Neural progenitor cell (in vitro differentiated cells): ENCODE measurements at regions not wholly inside any gene's neighbourhood (a gene's known extent, or its start where the extent isn't known, plus 50 kb on each side); places are given as distances from the start of the nearest gene placed in this dataset.

Experiments
- DNase-seq: peaks from one replicate; pipeline ENCODE4 v3.0.0-alpha.2; 2016; ENCODE audit warnings: low spot score
- H2AFZ ChIP-seq: fragments of 200-600 bp; sonication (generic); replicated peaks from 2 replicates; pipeline ENCODE4 v1.6.1; 2016; ENCODE audit warnings: antibody characterized with exemption
- H3F3A ChIP-seq: fragments of 200-600 bp; sonication (generic); 2 replicates; pipeline ENCODE4 v1.6.1; 2016; ENCODE audit warnings: antibody characterized with exemption, low read depth
- H3K27ac ChIP-seq: fragments of 200-600 bp; sonication (generic); 2 replicates; pipeline ENCODE4 v1.5.1; 2016; ENCODE audit warnings: mild to moderate bottlenecking
- H3K27me3 ChIP-seq: fragments of 200-600 bp; sonication (generic); 2 replicates; pipeline ENCODE4 v1.6.1; 2016; ENCODE audit warnings: mild to moderate bottlenecking, moderate library complexity
- H3K36me3 ChIP-seq: fragments of 200-600 bp; sonication (generic); 2 replicates; pipeline ENCODE4 v1.5.1; 2016
- H3K4me1 ChIP-seq: fragments of 200-600 bp; sonication (generic); 2 replicates; pipeline ENCODE4 v1.6.1; 2016; ENCODE audit warnings: mixed run types
- H3K4me2 ChIP-seq: fragments of 200-600 bp; sonication (generic); 2 replicates; pipeline ENCODE4 v1.6.1; 2016
- H3K4me3 ChIP-seq: fragments of 200-600 bp; sonication (generic); 2 replicates; pipeline ENCODE4 v1.5.1; 2016
- H3K79me2 ChIP-seq: fragments of 200-600 bp; sonication (generic); 2 replicates; pipeline ENCODE4 v1.6.1; 2016; ENCODE audit warnings: low read depth
- H3K9ac ChIP-seq: fragments of 200-600 bp; sonication (generic); 2 replicates; pipeline ENCODE4 v1.6.1; 2016
- H3K9me3 ChIP-seq: fragments of 200-600 bp; sonication (generic); 2 replicates; pipeline ENCODE4 v1.5.1; 2016; ENCODE audit warnings: low read depth
- H4K20me1 ChIP-seq: fragments of 200-600 bp; sonication (generic); 2 replicates; pipeline ENCODE4 v1.6.1; 2016; ENCODE audit warnings: low read depth
- H3K27ac Mint-ChIP-seq: 3 replicates; pipeline ENCODE4 v1.8.0; 2021; ENCODE audit warnings: mixed read lengths
- H3K27me3 Mint-ChIP-seq: 2 replicates; pipeline ENCODE4 v1.8.0; 2022; ENCODE audit warnings: low read depth, mild to moderate bottlenecking, inconsistent platforms, moderate library complexity, mixed read lengths; ENCODE audit not compliant: insufficient read depth
- H3K36me3 Mint-ChIP-seq: 3 replicates; pipeline ENCODE4 v1.8.0; 2021; ENCODE audit warnings: mixed read lengths
- H3K4me1 Mint-ChIP-seq: 3 replicates; pipeline ENCODE4 v1.8.0; 2021; ENCODE audit warnings: mixed read lengths
- H3K4me3 Mint-ChIP-seq: 3 replicates; pipeline ENCODE4 v1.8.0; 2021; ENCODE audit warnings: mild to moderate bottlenecking, moderate library complexity, mixed read lengths
- H3K9me3 Mint-ChIP-seq: 3 replicates; pipeline ENCODE4 v1.8.0; 2020; ENCODE audit warnings: mixed read lengths
- CTCF ChIP-seq: fragments of 200-600 bp; sonication (generic); IDR thresholded peaks from 2 replicates; pipeline ENCODE4 v1.5.1; 2017; ENCODE audit warnings: antibody characterized with exemption, mild to moderate bottlenecking
- EZH2 ChIP-seq: fragments of 200-600 bp; sonication (generic); IDR thresholded peaks from 2 replicates; pipeline ENCODE4 v1.6.1; 2017; ENCODE audit warnings: antibody characterized with exemption, mild to moderate bottlenecking, moderate library complexity
- EZH2phosphoT487 ChIP-seq: fragments of 200-600 bp; sonication (generic); IDR thresholded peaks from 2 replicates; pipeline ENCODE4 v1.6.1; 2017; ENCODE audit warnings: antibody characterized with exemption

GRCh38 chr2:220077488-220077887 lies 450.1 kb downstream of the SLC4A3 start:
- Histone ChIP-seq H3K4me1 (peaks cover 47% of the 10 kb centered on the region), H3K27me3 (no peaks in the 10 kb centered on the region), H3F3A (peaks cover 12% of the 10 kb centered on the region), H3K27ac (peak overlapping the region; percentile 42), H3K79me2 (no peaks in the 10 kb centered on the region), H3K4me2 (peak overlapping the region; percentile 47), H3K4me3 (no peak overlapping the region), H2AFZ (no peak overlapping the region), H3K36me3 (no peaks in the 10 kb centered on the region), H4K20me1 (no peaks in the 10 kb centered on the region), H3K9ac (no peak overlapping the region), H3K9me3 (no peaks in the 10 kb centered on the region)
- H3K9me3 Mint-ChIP-seq: peaks cover 12% of the 10 kb centered on the region
- H3K36me3 Mint-ChIP-seq: no peaks in the 10 kb centered on the region
- DNase-seq: peak; percentile 68
- peak overlapping the region; percentile 57 for H3K27ac Mint-ChIP-seq
- H3K4me3 Mint-ChIP-seq: no peak overlapping the region
- TF ChIP-seq EZH2 (no peak), EZH2phosphoT487 (no peak), CTCF (no peak)
- H3K4me1 Mint-ChIP-seq: peaks cover 60% of the 10 kb centered on the region
- H3K27me3 Mint-ChIP-seq: peaks cover 6% of the 10 kb centered on the region

- Histone ChIP-seq H3K27me3 (no peaks in the 10 kb centered on the region), H3K4me3 (no peak overlapping the region), H2AFZ (no peak overlapping the region), H3K4me2 (no peak overlapping the region), H3K36me3 (no peaks in the 10 kb centered on the region), H4K20me1 (no peaks in the 10 kb centered on the region), H3K79me2 (no peaks in the 10 kb centered on the region), H3K27ac (no peak overlapping the region), H3F3A (peaks cover 12% of the 10 kb centered on the region), H3K9ac (no peak overlapping the region), H3K9me3 (no peaks in the 10 kb centered on the region), H3K4me1 (peaks cover 51% of the 10 kb centered on the region)
- peaks cover 12% of the 10 kb centered on the region for H3K9me3 Mint-ChIP-seq
- H3K36me3 Mint-ChIP-seq: no peaks in the 10 kb centered on the region
- H3K27me3 Mint-ChIP-seq: peaks cover 4% of the 10 kb centered on the region
- peak overlapping the region; percentile 39 for H3K27ac Mint-ChIP-seq
- no peak for TF ChIP-seq EZH2
- TF ChIP-seq CTCF: no peak
- TF ChIP-seq EZH2phosphoT487: no peak
- H3K4me3 Mint-ChIP-seq: no peak overlapping the region
- H3K4me1 Mint-ChIP-seq: peaks cover 63% of the 10 kb centered on the region
- no peak for DNase-seq
Measured at GRCh38 chr2:220078439-220078838, 451.0 kb downstream of the SLC4A3 start.

GRCh38 chr2:220079595-220079994 lies 452.2 kb downstream of the SLC4A3 start:
- Histone ChIP-seq H3F3A (peaks cover 12% of the 10 kb centered on the region), H3K79me2 (no peaks in the 10 kb centered on the region), H3K9ac (no peak overlapping the region), H3K36me3 (no peaks in the 10 kb centered on the region), H3K4me1 (peaks cover 51% of the 10 kb centered on the region), H2AFZ (no peak overlapping the region), H3K27ac (no peak overlapping the region), H3K9me3 (no peaks in the 10 kb centered on the region), H3K4me2 (no peak overlapping the region), H4K20me1 (no peaks in the 10 kb centered on the region), H3K27me3 (peaks cover 9% of the 10 kb centered on the region), H3K4me3 (no peak overlapping the region)
- H3K36me3 Mint-ChIP-seq: no peaks in the 10 kb centered on the region
- H3K27ac Mint-ChIP-seq: no peak overlapping the region
- DNase-seq: no peak
- H3K9me3 Mint-ChIP-seq: peaks cover 7% of the 10 kb centered on the region
- no peak overlapping the region for H3K4me3 Mint-ChIP-seq
- peaks cover 63% of the 10 kb centered on the region for H3K4me1 Mint-ChIP-seq
- H3K27me3 Mint-ChIP-seq: peaks cover 4% of the 10 kb centered on the region
- TF ChIP-seq EZH2phosphoT487 (no peak), EZH2 (no peak), CTCF (no peak)
